ENCODE measurements at regions not wholly inside any gene's neighbourhood (a gene's known extent, or its start where the extent isn't known, plus 50 kb on each side); places are given as distances from the start of the nearest gene placed in this dataset.
"Not testable (repeated sequence)": the region's sequence is repeated elsewhere in the genome, so short reads cannot be mapped to it uniquely, and the experiment has no call there.

- no peak for DNase-seq
Observed at GRCh38 chr2:195279840-195280427, 377.1 kb upstream of the SLC39A10 start.

- DNase-seq = no peak
Observed at GRCh38 chr2:195270466-195271039, 386.5 kb upstream of the SLC39A10 start.

GRCh38 chr2:195269220-195269619 is 387.8 kb upstream of the SLC39A10 start:
- DNase-seq = no peak

GRCh38 chr2:195257979-195258378 is 399.0 kb upstream of the SLC39A10 start:
- DNase-seq = no peak

- no peak for DNase-seq
Observed at GRCh38 chr2:195252018-195252417, 405.0 kb upstream of the SLC39A10 start.

GRCh38 chr2:195251214-195251613 is 405.8 kb upstream of the SLC39A10 start:
- DNase-seq = no peak

- no peak for DNase-seq
Observed at GRCh38 chr2:195238826-195239225, 418.2 kb upstream of the SLC39A10 start.

GRCh38 chr2:195238379-195238778 is 418.6 kb upstream of the SLC39A10 start:
- DNase-seq = no peak

GRCh38 chr2:195228547-195228946 is 428.5 kb upstream of the SLC39A10 start:
- not testable (repeated sequence) for DNase-seq

- DNase-seq = no peak
Observed at GRCh38 chr2:195214072-195214471, 443.0 kb upstream of the SLC39A10 start.

- no peak for DNase-seq
Observed at GRCh38 chr2:195212586-195212985, 444.4 kb upstream of the SLC39A10 start.

- DNase-seq = no peak
Observed at GRCh38 chr2:195202163-195202845, 454.7 kb upstream of the SLC39A10 start.

- DNase-seq = no peak
Observed at GRCh38 chr2:195199864-195200263, 457.2 kb upstream of the SLC39A10 start.

GRCh38 chr2:195181059-195181705 is 475.8 kb upstream of the SLC39A10 start:
- no peak for DNase-seq

- no peak for DNase-seq
Observed at GRCh38 chr2:195168369-195168768, 488.7 kb upstream of the SLC39A10 start.

- no peak for DNase-seq
Observed at GRCh38 chr2:195164930-195165329, 492.1 kb upstream of the SLC39A10 start.

GRCh38 chr2:195162918-195163317 is 494.1 kb upstream of the SLC39A10 start:
- no peak for DNase-seq

- DNase-seq = no peak
Observed at GRCh38 chr2:195162194-195162593, 494.8 kb upstream of the SLC39A10 start.

GRCh38 chr2:195160963-195161362 is 496.1 kb upstream of the SLC39A10 start:
- DNase-seq = no peak

- DNase-seq = no peak
Observed at GRCh38 chr2:195151711-195152110, 505.3 kb upstream of the SLC39A10 start.

GRCh38 chr2:195150819-195151218 is 506.2 kb upstream of the SLC39A10 start:
- DNase-seq = no peak

- no peak for DNase-seq
Observed at GRCh38 chr2:195148004-195148403, 509.0 kb upstream of the SLC39A10 start.

GRCh38 chr2:195146761-195147541 is 510.1 kb upstream of the SLC39A10 start:
- DNase-seq = no peak
